DMS53 treated with DMSO at 0.1 percent for 48 hours (cell line): ENCODE measurements at regions not wholly inside any gene's neighbourhood (a gene's known extent, or its start where the extent isn't known, plus 50 kb on each side); places are given as distances from the start of the nearest gene placed in this dataset.

Experiments
- DNase-seq: peaks from one replicate; lab custom pipeline; 2025; ENCODE audit not compliant: unreplicated experiment; lab: John Stamatoyannopoulos, UW

DNA sequence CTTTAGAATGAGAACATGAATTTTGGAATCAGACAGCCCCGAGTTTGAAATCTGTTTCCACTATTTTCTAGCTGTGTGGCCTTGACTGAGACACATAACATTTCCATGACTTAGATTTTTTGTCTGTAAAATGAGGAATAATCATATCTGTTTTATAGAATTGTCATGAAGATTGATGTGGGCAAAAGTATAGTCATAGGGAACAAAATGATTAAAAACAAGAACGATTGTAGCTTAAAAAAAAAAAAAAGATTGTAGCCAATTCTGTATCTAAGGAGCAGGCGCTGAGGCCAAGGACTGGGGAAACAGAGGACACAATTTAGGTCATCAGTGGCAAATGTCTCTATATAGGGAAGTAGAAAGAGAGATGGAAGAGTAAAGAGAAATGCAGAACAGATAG lies 201.6 kb upstream of the C1QTNF7 start:
- DNase-seq, result no peak

- DNase-seq, result peak; percentile 80
Measured at GRCh38 chr4:15231265-15232091, 196.4 kb upstream of the C1QTNF7 start.

GRCh38 chr4:15232366-15233263 lies 195.2 kb upstream of the C1QTNF7 start:
- DNase-seq, result no peak

GRCh38 chr4:15233264-15233597 lies 194.6 kb upstream of the C1QTNF7 start:
- DNase-seq, result no peak

DNA sequence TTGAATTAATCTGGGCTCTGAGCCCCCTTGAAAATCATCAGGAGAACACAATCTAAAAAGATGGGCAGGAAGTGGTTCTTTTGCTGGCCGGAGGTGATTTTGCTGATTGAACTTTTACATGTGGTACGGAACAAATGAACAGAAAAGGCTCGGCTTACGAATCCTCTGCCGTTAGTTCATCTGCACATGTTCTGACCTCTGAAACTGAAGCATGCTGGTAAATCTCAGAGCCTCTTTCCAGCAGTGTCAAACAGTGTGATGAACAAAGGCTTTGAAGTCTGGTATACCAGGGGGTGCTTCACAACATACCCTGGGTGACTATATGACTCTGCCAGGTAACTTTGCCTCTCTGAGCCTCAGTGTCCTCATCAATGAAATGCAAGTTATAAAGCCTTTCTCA lies 194.2 kb upstream of the C1QTNF7 start:
- no peak for DNase-seq

- no peak for DNase-seq
Measured at GRCh38 chr4:15234116-15234855, 193.5 kb upstream of the C1QTNF7 start.

GRCh38 chr4:15234856-15235126 lies 193.0 kb upstream of the C1QTNF7 start:
- no peak for DNase-seq

GRCh38 chr4:15235135-15235534 lies 192.7 kb upstream of the C1QTNF7 start:
- DNase-seq, result no peak

DNA sequence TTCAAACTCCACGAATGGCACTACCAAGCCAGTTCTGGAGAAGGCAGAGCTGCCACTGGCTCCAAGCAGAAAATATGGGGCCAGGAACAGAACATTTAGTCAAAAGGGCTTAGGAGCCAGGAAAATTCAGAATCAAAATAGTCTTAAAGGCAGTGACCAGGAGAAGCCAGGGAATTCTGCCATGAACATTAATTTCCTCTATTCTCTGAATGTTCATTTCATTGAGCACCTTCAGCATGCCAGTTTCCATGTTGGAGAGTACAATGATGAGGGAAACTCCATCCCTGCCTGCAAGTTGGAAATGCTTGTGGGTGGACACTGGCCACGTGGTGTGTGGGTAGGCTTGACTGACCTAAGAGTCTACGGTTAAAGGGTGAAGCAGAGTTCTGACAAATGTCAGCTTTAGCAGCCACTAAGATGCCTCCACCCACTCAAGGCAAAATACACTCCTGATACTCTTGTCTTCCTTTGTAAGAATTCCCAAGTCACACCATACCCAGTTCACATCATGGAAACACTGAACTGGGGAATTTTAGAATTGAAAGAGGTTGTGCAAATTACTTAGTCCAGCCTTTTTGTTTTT lies 190.1 kb upstream of the C1QTNF7 start:
- no peak for DNase-seq

DNA sequence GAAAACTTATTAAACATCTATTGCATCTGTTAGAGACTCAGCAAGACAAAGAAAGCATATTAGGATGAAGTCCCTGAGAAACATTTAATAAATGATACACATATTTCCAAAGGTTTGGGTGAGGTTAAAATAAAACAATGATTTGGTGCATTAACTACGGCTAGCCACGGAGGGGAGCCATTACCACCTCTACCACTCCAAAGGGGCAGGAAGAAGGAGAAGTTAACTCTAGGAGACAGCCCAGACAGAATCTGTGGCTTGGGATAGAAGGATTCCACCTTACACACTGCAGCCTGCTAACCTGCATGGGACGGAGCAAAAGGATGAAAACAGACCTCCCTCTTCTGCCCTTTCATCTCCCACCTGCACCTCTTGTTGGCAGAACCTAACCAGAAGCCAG lies 189.1 kb upstream of the C1QTNF7 start:
- DNase-seq, result peak; percentile 77

GRCh38 chr4:15239866-15240265 lies 188.0 kb upstream of the C1QTNF7 start:
- DNase-seq, result no peak

- DNase-seq, result no peak
Measured at GRCh38 chr4:15240764-15241163, 187.1 kb upstream of the C1QTNF7 start.

- no peak for DNase-seq
Measured at GRCh38 chr4:15242021-15242420, 185.8 kb upstream of the C1QTNF7 start.

- no peak for DNase-seq
Measured at GRCh38 chr4:15244354-15244753, 183.5 kb upstream of the C1QTNF7 start.

DNA sequence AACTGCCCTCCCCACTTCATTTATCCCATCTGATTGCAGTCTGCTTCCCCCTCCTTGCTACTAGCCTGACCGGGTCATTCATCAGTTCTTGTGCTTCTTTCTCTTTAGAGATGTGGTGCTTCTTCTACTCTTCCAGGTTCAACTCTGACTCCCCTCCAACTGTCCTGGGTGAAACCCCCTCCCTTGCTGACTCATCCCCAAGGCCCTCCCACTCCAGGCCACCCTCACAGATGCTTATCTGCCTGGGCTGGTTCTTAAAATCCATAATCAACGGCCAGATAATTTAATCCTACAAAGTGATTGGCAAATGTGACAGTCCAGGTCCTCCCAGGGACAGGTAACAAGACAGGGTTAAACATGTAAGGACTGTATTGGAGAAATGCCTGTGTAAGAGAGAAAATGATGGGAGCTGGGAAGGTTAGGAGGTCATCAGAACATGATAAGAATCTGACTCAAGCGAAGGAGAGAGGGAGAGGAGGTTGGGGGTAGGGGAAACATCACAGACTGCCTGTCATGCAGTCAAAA lies 182.8 kb upstream of the C1QTNF7 start:
- no peak for DNase-seq

DNA sequence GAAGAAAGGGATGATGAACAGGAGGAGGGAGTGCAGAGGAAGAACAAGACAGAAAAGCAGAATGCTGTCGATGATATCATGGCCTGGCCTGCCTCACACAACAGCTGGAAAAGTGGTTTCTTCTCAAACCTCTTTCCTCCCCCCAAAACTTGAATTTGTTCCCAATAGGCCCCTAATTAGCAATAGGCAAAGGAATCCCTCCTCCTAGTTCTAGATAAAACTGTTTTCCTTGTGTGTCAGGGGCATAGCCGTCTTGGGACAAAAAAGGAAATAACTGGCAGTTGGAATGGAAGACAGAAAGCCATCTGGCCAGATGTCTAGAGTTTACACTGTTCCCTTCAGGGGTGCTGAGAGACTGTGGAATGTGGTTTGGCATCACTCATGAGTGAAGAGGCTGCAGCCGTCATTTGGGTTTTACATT lies 177.8 kb upstream of the C1QTNF7 start:
- DNase-seq, result no peak

- DNase-seq, result no peak
Measured at GRCh38 chr4:15253349-15253748, 174.5 kb upstream of the C1QTNF7 start.

- DNase-seq, result no peak
Measured at GRCh38 chr4:15254236-15254880, 173.5 kb upstream of the C1QTNF7 start.

GRCh38 chr4:15255537-15255936 lies 172.3 kb upstream of the C1QTNF7 start:
- no peak for DNase-seq

DNA sequence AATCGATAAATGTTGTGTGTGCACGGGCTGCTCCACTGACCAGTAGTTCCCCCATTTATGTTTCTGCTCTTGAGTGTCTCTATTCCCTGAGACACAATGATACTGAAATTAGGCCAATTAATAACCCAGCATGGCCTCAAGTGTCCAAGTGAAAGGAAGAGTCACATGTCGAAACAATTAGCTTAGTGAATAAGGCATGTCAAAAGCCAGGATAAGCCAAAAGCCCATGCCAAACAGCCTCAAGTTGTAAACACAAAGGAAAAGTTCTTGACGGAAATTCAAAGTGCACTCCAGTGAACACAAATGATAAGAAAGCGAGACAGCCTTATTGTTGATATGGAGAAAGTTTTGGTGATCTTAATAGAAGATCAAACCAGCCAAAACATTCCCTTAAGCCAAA lies 167.1 kb upstream of the C1QTNF7 start:
- DNase-seq, result no peak

GRCh38 chr4:15262396-15262795 lies 165.4 kb upstream of the C1QTNF7 start:
- DNase-seq, result no peak
